SK-N-SH (cell line): ENCODE measurements at regions not wholly inside any gene's neighbourhood (a gene's known extent, or its start where the extent isn't known, plus 50 kb on each side); places are given as distances from the start of the nearest gene placed in this dataset.

Experiments used
- ELF1 ChIP-seq: IDR thresholded peaks from 2 replicates; pipeline ENCODE4 v1.4.0; 2012
- FOXM1 ChIP-seq: IDR thresholded peaks from 2 replicates; pipeline ENCODE4 v1.4.0; 2012; ENCODE audit warnings: low read depth, mild to moderate bottlenecking
- TCF12 ChIP-seq: IDR thresholded peaks from 2 replicates; pipeline ENCODE4 v1.4.0; 2012
- TF ChIP-seq, protein P1 (sequence below): IDR thresholded peaks from 2 replicates; pipeline ENCODE4 v1.6.1; 2012; ENCODE audit warnings: mild to moderate bottlenecking, low read depth, low read length, moderate library complexity
- TF ChIP-seq, protein P2 (sequence below): fragments of 200-600 bp; sonication (generic); IDR thresholded peaks from 2 replicates; pipeline ENCODE4 v1.6.1; 2017; ENCODE audit warnings: antibody characterized with exemption, mild to moderate bottlenecking, moderate library complexity

DNA sequence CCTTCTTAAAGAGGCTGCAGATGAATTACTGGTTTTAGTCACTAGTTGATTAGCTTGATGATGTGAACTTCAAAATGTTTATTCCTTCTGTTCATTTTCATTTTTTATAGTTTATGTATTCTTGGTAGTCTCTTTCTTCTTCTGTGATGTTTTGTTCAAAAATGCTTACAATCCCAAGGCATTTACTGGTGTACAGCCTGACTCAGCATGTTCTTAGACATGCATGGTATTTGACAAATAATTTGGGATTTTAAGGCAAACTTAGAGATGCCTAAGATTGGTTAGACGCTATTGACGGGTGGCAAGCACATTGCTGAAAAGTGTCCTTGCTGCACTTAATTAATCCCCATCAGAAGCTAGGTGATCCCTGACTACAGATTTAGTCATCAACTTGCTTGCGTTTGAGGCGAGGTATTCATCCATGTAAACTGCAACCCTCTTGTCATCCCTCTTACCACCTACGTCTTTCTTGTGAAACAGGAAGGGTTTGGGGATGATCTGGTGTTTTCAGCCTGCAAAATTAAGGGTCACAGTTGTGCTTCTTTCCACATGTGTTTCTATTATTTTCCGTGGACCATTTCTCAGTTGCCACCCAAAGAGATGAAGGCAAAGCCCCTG is 331.8 kb downstream of the DKK2 start:
- no peak for TF ChIP-seq ELF1
- TF ChIP-seq, protein P1, sequence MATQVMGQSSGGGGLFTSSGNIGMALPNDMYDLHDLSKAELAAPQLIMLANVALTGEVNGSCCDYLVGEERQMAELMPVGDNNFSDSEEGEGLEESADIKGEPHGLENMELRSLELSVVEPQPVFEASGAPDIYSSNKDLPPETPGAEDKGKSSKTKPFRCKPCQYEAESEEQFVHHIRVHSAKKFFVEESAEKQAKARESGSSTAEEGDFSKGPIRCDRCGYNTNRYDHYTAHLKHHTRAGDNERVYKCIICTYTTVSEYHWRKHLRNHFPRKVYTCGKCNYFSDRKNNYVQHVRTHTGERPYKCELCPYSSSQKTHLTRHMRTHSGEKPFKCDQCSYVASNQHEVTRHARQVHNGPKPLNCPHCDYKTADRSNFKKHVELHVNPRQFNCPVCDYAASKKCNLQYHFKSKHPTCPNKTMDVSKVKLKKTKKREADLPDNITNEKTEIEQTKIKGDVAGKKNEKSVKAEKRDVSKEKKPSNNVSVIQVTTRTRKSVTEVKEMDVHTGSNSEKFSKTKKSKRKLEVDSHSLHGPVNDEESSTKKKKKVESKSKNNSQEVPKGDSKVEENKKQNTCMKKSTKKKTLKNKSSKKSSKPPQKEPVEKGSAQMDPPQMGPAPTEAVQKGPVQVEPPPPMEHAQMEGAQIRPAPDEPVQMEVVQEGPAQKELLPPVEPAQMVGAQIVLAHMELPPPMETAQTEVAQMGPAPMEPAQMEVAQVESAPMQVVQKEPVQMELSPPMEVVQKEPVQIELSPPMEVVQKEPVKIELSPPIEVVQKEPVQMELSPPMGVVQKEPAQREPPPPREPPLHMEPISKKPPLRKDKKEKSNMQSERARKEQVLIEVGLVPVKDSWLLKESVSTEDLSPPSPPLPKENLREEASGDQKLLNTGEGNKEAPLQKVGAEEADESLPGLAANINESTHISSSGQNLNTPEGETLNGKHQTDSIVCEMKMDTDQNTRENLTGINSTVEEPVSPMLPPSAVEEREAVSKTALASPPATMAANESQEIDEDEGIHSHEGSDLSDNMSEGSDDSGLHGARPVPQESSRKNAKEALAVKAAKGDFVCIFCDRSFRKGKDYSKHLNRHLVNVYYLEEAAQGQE: no peak
- TF ChIP-seq, protein P2, sequence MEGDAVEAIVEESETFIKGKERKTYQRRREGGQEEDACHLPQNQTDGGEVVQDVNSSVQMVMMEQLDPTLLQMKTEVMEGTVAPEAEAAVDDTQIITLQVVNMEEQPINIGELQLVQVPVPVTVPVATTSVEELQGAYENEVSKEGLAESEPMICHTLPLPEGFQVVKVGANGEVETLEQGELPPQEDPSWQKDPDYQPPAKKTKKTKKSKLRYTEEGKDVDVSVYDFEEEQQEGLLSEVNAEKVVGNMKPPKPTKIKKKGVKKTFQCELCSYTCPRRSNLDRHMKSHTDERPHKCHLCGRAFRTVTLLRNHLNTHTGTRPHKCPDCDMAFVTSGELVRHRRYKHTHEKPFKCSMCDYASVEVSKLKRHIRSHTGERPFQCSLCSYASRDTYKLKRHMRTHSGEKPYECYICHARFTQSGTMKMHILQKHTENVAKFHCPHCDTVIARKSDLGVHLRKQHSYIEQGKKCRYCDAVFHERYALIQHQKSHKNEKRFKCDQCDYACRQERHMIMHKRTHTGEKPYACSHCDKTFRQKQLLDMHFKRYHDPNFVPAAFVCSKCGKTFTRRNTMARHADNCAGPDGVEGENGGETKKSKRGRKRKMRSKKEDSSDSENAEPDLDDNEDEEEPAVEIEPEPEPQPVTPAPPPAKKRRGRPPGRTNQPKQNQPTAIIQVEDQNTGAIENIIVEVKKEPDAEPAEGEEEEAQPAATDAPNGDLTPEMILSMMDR: no peak
- no peak for TF ChIP-seq TCF12
- TF ChIP-seq FOXM1: no peak
